GM12872 (cell line): ENCODE measurements at regions not wholly inside any gene's neighbourhood (a gene's known extent, or its start where the extent isn't known, plus 50 kb on each side); places are given as distances from the start of the nearest gene placed in this dataset.

Source experiments
- TF ChIP-seq, protein P1 (sequence below): IDR thresholded peaks from 3 replicates; pipeline ENCODE4 v1.5.1; 2011; ENCODE audit warnings: low read depth, mild to moderate bottlenecking, low read length, moderate library complexity; ENCODE audit not compliant: insufficient read depth

DNA sequence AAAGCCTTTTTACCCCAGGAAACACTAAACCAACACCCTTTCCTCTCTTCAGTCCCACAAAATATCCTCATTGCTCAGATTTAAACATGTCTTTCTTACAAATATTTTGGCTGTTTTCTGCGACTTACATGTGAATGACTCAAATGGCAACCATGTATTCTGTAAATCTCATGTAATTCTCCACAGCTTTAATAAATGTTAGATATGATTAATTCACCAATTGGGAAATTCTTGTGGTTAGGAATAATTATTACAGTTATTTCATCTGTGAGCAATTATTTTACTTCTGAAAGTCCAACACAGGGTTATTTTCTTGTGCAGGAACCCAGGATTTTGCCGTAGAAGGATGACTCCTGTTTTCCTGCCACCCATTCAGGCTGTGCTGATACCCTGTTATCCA lies 431.5 kb downstream of the LMO4 start:
- TF ChIP-seq, protein P1, sequence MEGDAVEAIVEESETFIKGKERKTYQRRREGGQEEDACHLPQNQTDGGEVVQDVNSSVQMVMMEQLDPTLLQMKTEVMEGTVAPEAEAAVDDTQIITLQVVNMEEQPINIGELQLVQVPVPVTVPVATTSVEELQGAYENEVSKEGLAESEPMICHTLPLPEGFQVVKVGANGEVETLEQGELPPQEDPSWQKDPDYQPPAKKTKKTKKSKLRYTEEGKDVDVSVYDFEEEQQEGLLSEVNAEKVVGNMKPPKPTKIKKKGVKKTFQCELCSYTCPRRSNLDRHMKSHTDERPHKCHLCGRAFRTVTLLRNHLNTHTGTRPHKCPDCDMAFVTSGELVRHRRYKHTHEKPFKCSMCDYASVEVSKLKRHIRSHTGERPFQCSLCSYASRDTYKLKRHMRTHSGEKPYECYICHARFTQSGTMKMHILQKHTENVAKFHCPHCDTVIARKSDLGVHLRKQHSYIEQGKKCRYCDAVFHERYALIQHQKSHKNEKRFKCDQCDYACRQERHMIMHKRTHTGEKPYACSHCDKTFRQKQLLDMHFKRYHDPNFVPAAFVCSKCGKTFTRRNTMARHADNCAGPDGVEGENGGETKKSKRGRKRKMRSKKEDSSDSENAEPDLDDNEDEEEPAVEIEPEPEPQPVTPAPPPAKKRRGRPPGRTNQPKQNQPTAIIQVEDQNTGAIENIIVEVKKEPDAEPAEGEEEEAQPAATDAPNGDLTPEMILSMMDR: no peak

DNA sequence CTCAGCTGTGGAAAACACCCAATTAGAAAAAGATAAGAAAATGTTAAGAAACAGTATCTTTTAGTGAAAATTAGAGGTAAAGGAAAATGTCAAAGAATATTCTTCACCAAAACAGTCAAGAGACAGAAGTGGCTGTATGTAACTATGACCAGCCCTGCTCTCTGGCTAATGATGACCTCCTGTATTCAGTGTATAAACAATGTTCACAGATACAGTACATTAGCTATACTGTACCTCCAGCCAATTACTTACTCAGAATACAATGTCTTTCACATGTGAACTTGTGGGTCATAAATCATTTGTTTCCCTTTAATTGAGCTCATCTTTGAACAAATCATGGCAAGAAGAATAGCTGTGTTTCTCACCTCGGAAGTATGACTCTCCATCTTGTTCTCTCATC lies 432.0 kb downstream of the LMO4 start:
- TF ChIP-seq, protein P1: no peak

DNA sequence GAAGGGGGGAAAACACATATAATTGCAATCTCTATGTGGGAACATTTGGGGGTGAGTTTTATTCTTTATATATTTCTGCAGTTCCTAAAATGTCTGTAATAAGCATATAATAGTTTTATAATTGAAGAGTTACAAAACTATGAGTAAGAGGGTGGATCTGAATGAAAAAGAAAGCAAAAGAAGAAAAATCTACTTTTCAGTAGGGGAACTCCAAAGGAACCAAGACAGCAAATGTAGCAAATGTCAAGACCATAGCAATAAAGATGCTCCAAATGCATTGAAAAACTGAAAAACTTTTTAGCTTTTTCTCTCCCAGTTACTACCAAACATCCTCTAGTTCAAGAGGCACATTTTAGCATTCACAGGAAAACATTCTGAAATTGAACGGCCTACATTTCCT lies 434.8 kb downstream of the LMO4 start:
- TF ChIP-seq, protein P1: no peak

DNA sequence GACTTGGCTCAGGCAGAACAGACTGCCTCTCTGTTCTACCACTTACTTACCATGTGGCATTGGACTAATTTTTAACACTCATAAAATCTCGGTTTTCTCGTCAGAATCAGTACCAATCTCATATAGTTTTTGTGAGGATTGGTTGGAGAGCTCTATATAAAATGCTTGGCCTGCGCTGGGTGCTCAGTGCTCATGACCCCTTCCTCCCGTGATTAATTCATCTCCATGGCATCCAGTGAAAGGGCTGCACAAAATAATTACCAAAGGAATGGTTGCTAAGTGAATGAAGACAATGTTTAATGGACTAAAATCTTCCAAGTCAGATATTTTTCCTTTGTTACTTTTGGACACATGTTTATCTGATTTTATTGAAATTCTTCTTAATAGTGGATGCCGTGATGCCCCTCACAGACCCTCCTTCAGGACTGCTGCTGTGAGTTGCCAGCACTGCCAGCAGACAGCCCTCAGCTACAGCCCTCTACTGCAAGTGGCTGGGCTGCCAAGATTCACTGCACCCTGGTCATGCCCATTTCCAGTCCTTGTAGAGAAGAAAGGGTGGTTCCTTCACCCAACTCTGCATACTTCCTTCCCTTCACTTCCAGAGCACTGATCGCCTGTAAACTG lies 436.5 kb downstream of the LMO4 start:
- TF ChIP-seq, protein P1: no peak

DNA sequence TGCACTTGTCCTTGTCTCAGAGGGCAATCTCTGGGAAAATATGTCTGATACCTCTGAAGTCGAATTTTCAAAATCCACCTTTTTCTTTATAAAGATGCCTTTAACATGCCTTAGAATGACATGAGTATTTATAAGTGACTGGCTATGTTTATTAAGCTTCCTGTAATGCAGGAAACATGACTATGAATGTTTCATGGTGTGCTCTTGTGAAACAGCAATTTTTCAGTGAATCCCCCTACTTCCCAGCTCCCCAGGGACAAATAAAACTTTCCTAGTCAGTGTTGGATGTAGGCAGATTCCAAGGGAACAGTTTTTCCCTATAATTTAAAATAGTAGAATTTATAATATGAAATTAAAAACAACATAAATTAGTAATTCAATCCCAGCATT lies 437.0 kb downstream of the LMO4 start:
- TF ChIP-seq, protein P1: no peak

DNA sequence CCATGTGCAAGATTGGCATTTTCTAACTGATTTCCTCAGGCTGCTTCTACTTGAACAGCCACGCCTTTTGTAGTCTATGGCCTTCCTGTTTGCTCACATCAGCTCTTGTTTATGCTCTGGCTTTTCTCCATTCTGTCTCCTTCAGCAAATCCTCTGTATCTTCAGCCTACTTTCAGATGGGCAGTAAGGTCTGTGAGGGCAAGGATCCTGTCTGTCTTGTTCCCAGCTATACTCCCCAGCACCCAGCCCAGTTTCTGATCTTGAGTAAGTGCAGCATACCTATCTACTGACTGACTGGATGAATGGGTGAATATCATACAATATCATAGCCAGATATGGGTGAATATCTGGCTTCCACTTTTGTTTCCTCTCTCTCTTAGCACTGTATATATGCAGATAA lies 438.1 kb downstream of the LMO4 start:
- TF ChIP-seq, protein P1: no peak

DNA sequence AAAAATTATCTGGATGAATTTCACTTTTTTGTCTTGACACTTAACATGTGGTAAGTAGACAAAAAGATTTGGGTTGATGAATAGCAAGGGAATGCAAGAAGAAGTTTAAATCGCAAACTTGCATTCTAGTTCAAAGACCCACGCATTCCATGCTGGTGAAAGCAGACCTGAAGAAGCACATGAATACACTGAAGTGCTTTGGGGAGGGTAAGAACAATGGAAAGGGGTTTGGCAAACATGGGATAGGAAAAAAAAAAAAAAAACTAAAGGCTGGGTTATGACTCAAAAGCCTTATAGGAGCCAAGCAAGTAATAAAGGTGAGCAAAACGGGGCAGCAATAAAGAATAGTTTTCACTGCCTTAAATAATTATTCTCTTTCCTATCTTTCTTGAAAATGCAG lies 450.2 kb downstream of the LMO4 start:
- TF ChIP-seq, protein P1: no peak
